GM18507 (cell line): ENCODE measurements at regions not wholly inside any gene's neighbourhood (a gene's known extent, or its start where the extent isn't known, plus 50 kb on each side); places are given as distances from the start of the nearest gene placed in this dataset.

Source experiments
- DNase-seq: peaks from one replicate; pipeline ENCODE4 v3.0.0; 2011; ENCODE audit warnings: low read depth; ENCODE audit not compliant: insufficient read length; ENCODE audit errors: extremely low spot score
- FAIRE-seq: peaks from 2 replicates; lab custom pipeline; 2011; peaks lifted over from hg19 to GRCh38; lab: Jason Lieb, UNC

- DNase-seq (no peak), FAIRE-seq (no peak)
Measured at GRCh38 chr3:180325533-180325932, 276.4 kb upstream of the TTC14 start.

- DNase-seq (no peak), FAIRE-seq (no peak)
Measured at GRCh38 chr3:180325958-180326357, 276.0 kb upstream of the TTC14 start.

- FAIRE-seq (peak; percentile 90), DNase-seq (peak; percentile 9)
Measured at GRCh38 chr3:180329187-180329586, 272.8 kb upstream of the TTC14 start.

- DNase-seq: no peak
- no peak for FAIRE-seq
Measured at GRCh38 chr3:180329847-180330246, 272.1 kb upstream of the TTC14 start.

- FAIRE-seq: peak; percentile 75
- DNase-seq: no peak
Measured at GRCh38 chr3:180330440-180330839, 271.5 kb upstream of the TTC14 start.

- DNase-seq (no peak), FAIRE-seq (peak; percentile 78)
Measured at GRCh38 chr3:180332608-180333007, 269.4 kb upstream of the TTC14 start.

GRCh38 chr3:180335050-180335449 is 266.9 kb upstream of the TTC14 start:
- DNase-seq: no peak
- FAIRE-seq: no peak

- FAIRE-seq (no peak), DNase-seq (no peak)
Measured at GRCh38 chr3:180340395-180340794, 261.6 kb upstream of the TTC14 start.

GRCh38 chr3:180341516-180341915 is 260.4 kb upstream of the TTC14 start:
- FAIRE-seq (no peak), DNase-seq (no peak)

GRCh38 chr3:180351601-180352000 is 250.4 kb upstream of the TTC14 start:
- DNase-seq: no peak

GRCh38 chr3:180352261-180352660 is 249.7 kb upstream of the TTC14 start:
- no peak for DNase-seq
- no peak for FAIRE-seq

More at GRCh38 chr3:180351601-180352000, 250.4 kb upstream of the TTC14 start:
- FAIRE-seq: peak; percentile 59

- FAIRE-seq (no peak), DNase-seq (no peak)
Measured at GRCh38 chr3:180354214-180354613, 247.7 kb upstream of the TTC14 start.

GRCh38 chr3:180358179-180358578 is 243.8 kb upstream of the TTC14 start:
- no peak for DNase-seq
- no peak for FAIRE-seq

- FAIRE-seq: no peak
Measured at GRCh38 chr3:180359061-180359952, 242.7 kb upstream of the TTC14 start.

GRCh38 chr3:180359953-180360279 is 242.0 kb upstream of the TTC14 start:
- FAIRE-seq: no peak

More at GRCh38 chr3:180359061-180359952, 242.7 kb upstream of the TTC14 start:
- no peak for DNase-seq

GRCh38 chr3:180362081-180362480 is 239.9 kb upstream of the TTC14 start:
- no peak for FAIRE-seq
- DNase-seq: no peak

More at GRCh38 chr3:180359953-180360279, 242.0 kb upstream of the TTC14 start:
- DNase-seq: no peak

GRCh38 chr3:180375831-180376230 is 226.1 kb upstream of the TTC14 start:
- no peak for FAIRE-seq

GRCh38 chr3:180378496-180378895 is 223.5 kb upstream of the TTC14 start:
- FAIRE-seq: no peak
- no peak for DNase-seq

More at GRCh38 chr3:180375831-180376230, 226.1 kb upstream of the TTC14 start:
- DNase-seq: no peak

GRCh38 chr3:180382638-180383180 is 219.3 kb upstream of the TTC14 start:
- DNase-seq (no peak), FAIRE-seq (no peak)

- DNase-seq: no peak
- no peak for FAIRE-seq
Measured at GRCh38 chr3:180383332-180384020, 218.5 kb upstream of the TTC14 start.
